ENCODE measurements at regions not wholly inside any gene's neighbourhood (a gene's known extent, or its start where the extent isn't known, plus 50 kb on each side); places are given as distances from the start of the nearest gene placed in this dataset.

DNA sequence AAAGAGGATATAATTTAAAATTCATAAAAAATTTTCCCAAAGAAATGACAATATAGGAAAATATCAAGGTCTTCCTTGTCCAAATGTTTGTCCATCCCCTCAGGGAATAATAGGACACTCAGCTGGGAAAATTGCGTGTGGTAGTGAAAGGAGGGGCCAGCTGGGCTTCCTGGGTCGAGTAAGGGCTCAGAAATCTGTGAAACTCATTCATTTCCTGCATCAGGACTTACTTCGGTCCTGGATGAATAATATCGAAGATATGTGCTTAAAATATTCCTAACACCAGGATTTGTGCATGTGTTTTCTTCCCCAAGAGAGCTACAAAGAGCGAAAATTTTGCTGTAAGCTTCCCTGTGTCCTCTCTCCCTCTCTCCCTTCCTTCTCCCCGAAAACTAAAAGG is 118.2 kb upstream of the GJE1 start:
- no peak for TF ChIP-seq EZH2 (IDR thresholded peaks at IDR 0.05; ENCODE audit: insufficient read depth, low read length)
- TF ChIP-seq, protein P1, sequence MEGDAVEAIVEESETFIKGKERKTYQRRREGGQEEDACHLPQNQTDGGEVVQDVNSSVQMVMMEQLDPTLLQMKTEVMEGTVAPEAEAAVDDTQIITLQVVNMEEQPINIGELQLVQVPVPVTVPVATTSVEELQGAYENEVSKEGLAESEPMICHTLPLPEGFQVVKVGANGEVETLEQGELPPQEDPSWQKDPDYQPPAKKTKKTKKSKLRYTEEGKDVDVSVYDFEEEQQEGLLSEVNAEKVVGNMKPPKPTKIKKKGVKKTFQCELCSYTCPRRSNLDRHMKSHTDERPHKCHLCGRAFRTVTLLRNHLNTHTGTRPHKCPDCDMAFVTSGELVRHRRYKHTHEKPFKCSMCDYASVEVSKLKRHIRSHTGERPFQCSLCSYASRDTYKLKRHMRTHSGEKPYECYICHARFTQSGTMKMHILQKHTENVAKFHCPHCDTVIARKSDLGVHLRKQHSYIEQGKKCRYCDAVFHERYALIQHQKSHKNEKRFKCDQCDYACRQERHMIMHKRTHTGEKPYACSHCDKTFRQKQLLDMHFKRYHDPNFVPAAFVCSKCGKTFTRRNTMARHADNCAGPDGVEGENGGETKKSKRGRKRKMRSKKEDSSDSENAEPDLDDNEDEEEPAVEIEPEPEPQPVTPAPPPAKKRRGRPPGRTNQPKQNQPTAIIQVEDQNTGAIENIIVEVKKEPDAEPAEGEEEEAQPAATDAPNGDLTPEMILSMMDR (IDR thresholded peaks at IDR 0.05; ENCODE audit: insufficient read depth, low read depth, low read length): no peak
